ENCODE measurements at regions not wholly inside any gene's neighbourhood (a gene's known extent, or its start where the extent isn't known, plus 50 kb on each side); places are given as distances from the start of the nearest gene placed in this dataset.

GRCh38 chr4:101689220-101689619 is 101.3 kb upstream of the BANK1 start:
- Mint-ChIP-seq H3K4me3 (no peak overlapping the region), H3K4me1 (ENCODE audit: low read depth) (no peaks in the 10 kb centered on the region), H3K36me3 (ENCODE audit: low read depth) (no peaks in the 10 kb centered on the region), H3K27me3 (ENCODE audit: insufficient read depth) (peaks cover 2% of the 10 kb centered on the region; the same call in 1 of the 2 replicates), H3K27ac (no peak overlapping the region), H3K9me3 (no peaks in the 10 kb centered on the region)
- TF ChIP-seq CTCF (IDR thresholded peaks at IDR 0.05) = no peak
- DNase-seq = no peak

GRCh38 chr4:101685126-101685525 is 105.4 kb upstream of the BANK1 start:
- Mint-ChIP-seq H3K4me3 (no peak overlapping the region), H3K27me3 (ENCODE audit: insufficient read depth) (peaks cover 1% of the 10 kb centered on the region; the same call in 1 of the 2 replicates), H3K9me3 (no peaks in the 10 kb centered on the region), H3K27ac (no peak overlapping the region), H3K4me1 (ENCODE audit: low read depth) (no peaks in the 10 kb centered on the region), H3K36me3 (ENCODE audit: low read depth) (no peaks in the 10 kb centered on the region)
- TF ChIP-seq CTCF (IDR thresholded peaks at IDR 0.05) = no peak
- DNase-seq = no peak

GRCh38 chr4:101682946-101683345 is 107.6 kb upstream of the BANK1 start:
- no peak for TF ChIP-seq CTCF (IDR thresholded peaks at IDR 0.05)
- Mint-ChIP-seq H3K27me3 (ENCODE audit: insufficient read depth) (peaks cover 1% of the 10 kb centered on the region; the same call in 1 of the 2 replicates), H3K4me1 (ENCODE audit: low read depth) (no peaks in the 10 kb centered on the region), H3K36me3 (ENCODE audit: low read depth) (no peaks in the 10 kb centered on the region), H3K27ac (no peak overlapping the region), H3K9me3 (no peaks in the 10 kb centered on the region), H3K4me3 (no peak overlapping the region)
- no peak for DNase-seq

- Mint-ChIP-seq H3K4me1 (ENCODE audit: low read depth) (no peaks in the 10 kb centered on the region), H3K27me3 (ENCODE audit: insufficient read depth) (peaks cover 1% of the 10 kb centered on the region; the same call in 1 of the 2 replicates), H3K4me3 (no peak overlapping the region), H3K9me3 (no peaks in the 10 kb centered on the region), H3K27ac (no peak overlapping the region), H3K36me3 (ENCODE audit: low read depth) (no peaks in the 10 kb centered on the region)
- peak; percentile 52 for DNase-seq
- no peak for TF ChIP-seq CTCF (IDR thresholded peaks at IDR 0.05)
Measured at GRCh38 chr4:101678180-101678579, 112.3 kb upstream of the BANK1 start.

GRCh38 chr4:101670897-101671296 is 119.6 kb upstream of the BANK1 start:
- no peaks in the 10 kb centered on the region for H3K9me3 Mint-ChIP-seq
- DNase-seq = no peak
- no peak overlapping the region for H3K27ac Mint-ChIP-seq
- no peaks in the 10 kb centered on the region for H3K36me3 Mint-ChIP-seq (ENCODE audit: low read depth)
- no peaks in the 10 kb centered on the region; the same call in none of the 2 replicates for H3K27me3 Mint-ChIP-seq (ENCODE audit: insufficient read depth)
- no peak overlapping the region for H3K4me3 Mint-ChIP-seq
- H3K4me1 Mint-ChIP-seq (ENCODE audit: low read depth) = 0 out of 2 replicates have a peak, but pooled peaks cover 6% of the 10 kb centered on the region
- no peak for TF ChIP-seq CTCF (IDR thresholded peaks at IDR 0.05)

- no peaks in the 10 kb centered on the region; the same call in none of the 2 replicates for H3K27me3 Mint-ChIP-seq (ENCODE audit: insufficient read depth)
Measured at GRCh38 chr4:101670370-101670769, 120.2 kb upstream of the BANK1 start.

More at GRCh38 chr4:101670370-101670769, 120.2 kb upstream of the BANK1 start:
- DNase-seq = no peak
- no peak for TF ChIP-seq CTCF (IDR thresholded peaks at IDR 0.05)
- Mint-ChIP-seq H3K4me3 (no peak overlapping the region), H3K4me1 (ENCODE audit: low read depth) (0 out of 2 replicates have a peak, but pooled peaks cover 6% of the 10 kb centered on the region), H3K27ac (no peak overlapping the region), H3K36me3 (ENCODE audit: low read depth) (no peaks in the 10 kb centered on the region), H3K9me3 (no peaks in the 10 kb centered on the region)

Measured in HFFc6 (cell line).